Activated naive CD4-positive, alpha-beta T cell treated with anti-CD3 and anti-CD28 coated beads for 36 hours (primary cell): ENCODE measurements at regions not wholly inside any gene's neighbourhood (a gene's known extent, or its start where the extent isn't known, plus 50 kb on each side); places are given as distances from the start of the nearest gene placed in this dataset.
"Not testable (repeated sequence)": the region's sequence is repeated elsewhere in the genome, so short reads cannot be mapped to it uniquely, and the experiment has no call there.

Experiments
- CTCF ChIA-PET: fragments of 350-600 bp; sonication (Branson Sonifier 250); formaldehyde crosslinking; loops from one replicate; lab custom pipeline; 2021; ENCODE audit warnings: antibody characterized with exemption; lab: Charles Lee
- DNase-seq: peaks from one replicate; pipeline ENCODE4 v3.0.0-alpha.2; 2020
- H3K27ac Mint-ChIP-seq: one replicate; pipeline ENCODE4 v1.8.0; 2021; ENCODE audit warnings: mild to moderate bottlenecking, mixed read lengths
- H3K27me3 Mint-ChIP-seq: one replicate; pipeline ENCODE4 v1.8.0; 2021; ENCODE audit warnings: low read depth, mixed read lengths
- H3K36me3 Mint-ChIP-seq: one replicate; pipeline ENCODE4 v1.8.0; 2021; ENCODE audit warnings: low read depth, mixed read lengths
- H3K4me1 Mint-ChIP-seq: one replicate; pipeline ENCODE4 v1.8.0; 2021; ENCODE audit warnings: low read depth, mixed read lengths
- H3K4me3 Mint-ChIP-seq: one replicate; pipeline ENCODE4 v1.8.0; 2021; ENCODE audit warnings: mild to moderate bottlenecking, moderate library complexity, mixed read lengths
- H3K9me3 Mint-ChIP-seq: one replicate; pipeline ENCODE4 v1.8.0; 2021; ENCODE audit warnings: mixed read lengths
- intact Hi-C: fragments of 100-400 bp; cut with micrococcal nuclease; formaldehyde crosslinking; loops from one replicate; pipeline ENCODE4 v1.15.1; 2023

- Mint-ChIP-seq H3K9me3 (no peaks in the 10 kb centered on the region), H3K27me3 (peaks cover 18% of the 10 kb centered on the region), H3K27ac (no peak overlapping the region), H3K4me3 (no peak overlapping the region), H3K4me1 (no peaks in the 10 kb centered on the region), H3K36me3 (no peaks in the 10 kb centered on the region)
- DNase-seq = no peak
- CTCF ChIA-PET = interaction anchor here (0.5 kb wide), 1 partner anchor 562 kb away, joined by 5 read pairs; no protein-coding TSS in a partner anchor
- intact Hi-C loops = no loop called here
Observed at GRCh38 chr20:51277961-51278360, 255.1 kb upstream of the KCNG1 start.

- Mint-ChIP-seq H3K9me3 (peaks cover 1% of the 10 kb centered on the region), H3K4me3 (no peak overlapping the region), H3K4me1 (no peaks in the 10 kb centered on the region), H3K27ac (no peak overlapping the region), H3K36me3 (no peaks in the 10 kb centered on the region), H3K27me3 (peaks cover 20% of the 10 kb centered on the region)
- intact Hi-C loops = no loop called here
- CTCF ChIA-PET = no interaction called here
- DNase-seq = no peak
Observed at GRCh38 chr20:51276296-51276695, 253.4 kb upstream of the KCNG1 start.

GRCh38 chr20:51275826-51276225, 252.9 kb upstream of the KCNG1 start:
- H3K4me1 Mint-ChIP-seq = no peaks in the 10 kb centered on the region
- H3K27me3 Mint-ChIP-seq = peaks cover 22% of the 10 kb centered on the region
- CTCF ChIA-PET = no interaction called here
- no peak for DNase-seq
- H3K4me3 Mint-ChIP-seq = no peak overlapping the region
- no peak overlapping the region for H3K27ac Mint-ChIP-seq
- H3K36me3 Mint-ChIP-seq = no peaks in the 10 kb centered on the region
- peaks cover 1% of the 10 kb centered on the region for H3K9me3 Mint-ChIP-seq
- intact Hi-C loops = no loop called here

GRCh38 chr20:51275181-51275580, 252.3 kb upstream of the KCNG1 start:
- DNase-seq = no peak
- H3K27me3 Mint-ChIP-seq = peaks cover 22% of the 10 kb centered on the region
- H3K36me3 Mint-ChIP-seq = no peaks in the 10 kb centered on the region
- H3K4me1 Mint-ChIP-seq = no peaks in the 10 kb centered on the region
- H3K9me3 Mint-ChIP-seq = peaks cover 5% of the 10 kb centered on the region
- no peak overlapping the region for H3K27ac Mint-ChIP-seq
- intact Hi-C loops = no loop called here
- H3K4me3 Mint-ChIP-seq = no peak overlapping the region
- CTCF ChIA-PET = no interaction called here

GRCh38 chr20:51272401-51272800, 249.5 kb upstream of the KCNG1 start:
- H3K27me3 Mint-ChIP-seq = peaks cover 21% of the 10 kb centered on the region
- no peak overlapping the region for H3K27ac Mint-ChIP-seq
- no peaks in the 10 kb centered on the region for H3K36me3 Mint-ChIP-seq
- CTCF ChIA-PET = interaction anchor here (1.3 to 2.3 kb wide), 2 partner anchors 35 to 285 kb away, joined by 5 to 7 read pairs; no protein-coding TSS in a partner anchor
- intact Hi-C loops = no loop called here
- DNase-seq = no peak
- no peaks in the 10 kb centered on the region for H3K4me1 Mint-ChIP-seq
- no peak overlapping the region for H3K4me3 Mint-ChIP-seq
- peaks cover 8% of the 10 kb centered on the region for H3K9me3 Mint-ChIP-seq

- DNase-seq = no peak
- intact Hi-C loops = no loop called here
- no peak overlapping the region for H3K27ac Mint-ChIP-seq
- no peaks in the 10 kb centered on the region for H3K4me1 Mint-ChIP-seq
- H3K27me3 Mint-ChIP-seq = peaks cover 21% of the 10 kb centered on the region
- H3K9me3 Mint-ChIP-seq = peaks cover 8% of the 10 kb centered on the region
- no peaks in the 10 kb centered on the region for H3K36me3 Mint-ChIP-seq
- H3K4me3 Mint-ChIP-seq = no peak overlapping the region
- CTCF ChIA-PET = interaction anchor here (1.2 to 2.3 kb wide), 3 partner anchors 36 to 291 kb away, joined by 4 to 7 read pairs (median 5); no protein-coding TSS in a partner anchor
Observed at GRCh38 chr20:51271931-51272330, 249.0 kb upstream of the KCNG1 start.

GRCh38 chr20:51271289-51271688, 248.4 kb upstream of the KCNG1 start:
- DNase-seq, H3K27ac Mint-ChIP-seq, intact Hi-C loops, H3K9me3 Mint-ChIP-seq, H3K4me1 Mint-ChIP-seq, H3K4me3 Mint-ChIP-seq, H3K36me3 Mint-ChIP-seq: not testable (repeated sequence)
- CTCF ChIA-PET = interaction anchor here (1.2 kb wide), 1 partner anchor 290 kb away, joined by 4 read pairs; no protein-coding TSS in a partner anchor
- H3K27me3 Mint-ChIP-seq = peaks cover 15% of the 10 kb centered on the region

GRCh38 chr20:51269671-51270070, 246.8 kb upstream of the KCNG1 start:
- Mint-ChIP-seq H3K27me3 (peaks cover 8% of the 10 kb centered on the region), H3K9me3 (peaks cover 10% of the 10 kb centered on the region), H3K27ac (no peak overlapping the region), H3K4me3 (no peak overlapping the region), H3K36me3 (no peaks in the 10 kb centered on the region), H3K4me1 (no peaks in the 10 kb centered on the region)
- no peak for DNase-seq
- intact Hi-C loops = no loop called here
- CTCF ChIA-PET = no interaction called here

GRCh38 chr20:51267679-51268078, 244.8 kb upstream of the KCNG1 start:
- peaks cover 10% of the 10 kb centered on the region for H3K9me3 Mint-ChIP-seq
- no peaks in the 10 kb centered on the region for H3K4me1 Mint-ChIP-seq
- no peak for DNase-seq
- CTCF ChIA-PET = interaction anchor here (1.0 kb wide), 1 partner anchor 40 kb away, joined by 3 read pairs; no protein-coding TSS in a partner anchor
- no peak overlapping the region for H3K4me3 Mint-ChIP-seq
- no peak overlapping the region for H3K27ac Mint-ChIP-seq
- intact Hi-C loops = no loop called here
- H3K27me3 Mint-ChIP-seq = peaks cover 5% of the 10 kb centered on the region
- no peaks in the 10 kb centered on the region for H3K36me3 Mint-ChIP-seq

- CTCF ChIA-PET = interaction anchor here (1.0 to 1.3 kb wide), 2 partner anchors 40 to 279 kb away, joined by 3 to 5 read pairs; no protein-coding TSS in a partner anchor
- H3K27ac Mint-ChIP-seq = no peak overlapping the region
- H3K36me3 Mint-ChIP-seq = no peaks in the 10 kb centered on the region
- DNase-seq = no peak
- H3K9me3 Mint-ChIP-seq = peaks cover 9% of the 10 kb centered on the region
- peaks cover 4% of the 10 kb centered on the region for H3K27me3 Mint-ChIP-seq
- H3K4me1 Mint-ChIP-seq = no peaks in the 10 kb centered on the region
- H3K4me3 Mint-ChIP-seq = no peak overlapping the region
- intact Hi-C loops = no loop called here
Observed at GRCh38 chr20:51266353-51266752, 243.4 kb upstream of the KCNG1 start.

- Mint-ChIP-seq H3K27ac (no peak overlapping the region), H3K4me1 (no peaks in the 10 kb centered on the region), H3K9me3 (peaks cover 6% of the 10 kb centered on the region), H3K4me3 (no peak overlapping the region), H3K36me3 (no peaks in the 10 kb centered on the region), H3K27me3 (peaks cover 2% of the 10 kb centered on the region)
- no peak for DNase-seq
- CTCF ChIA-PET = interaction anchor here (1.0 kb wide), 1 partner anchor 278 kb away, joined by 5 read pairs; no protein-coding TSS in a partner anchor
- intact Hi-C loops = no loop called here
Observed at GRCh38 chr20:51265361-51265760, 242.5 kb upstream of the KCNG1 start.

- CTCF ChIA-PET = no interaction called here
Observed at GRCh38 chr20:51262240-51262639, 239.3 kb upstream of the KCNG1 start.

GRCh38 chr20:51259455-51259854, 236.5 kb upstream of the KCNG1 start:
- CTCF ChIA-PET = no interaction called here
- no peak for DNase-seq
- no peak overlapping the region for H3K27ac Mint-ChIP-seq
- no peaks in the 10 kb centered on the region for H3K9me3 Mint-ChIP-seq
- H3K4me3 Mint-ChIP-seq = no peak overlapping the region
- no peaks in the 10 kb centered on the region for H3K36me3 Mint-ChIP-seq
- no peaks in the 10 kb centered on the region for H3K4me1 Mint-ChIP-seq
- peaks cover 11% of the 10 kb centered on the region for H3K27me3 Mint-ChIP-seq
- intact Hi-C loops = no loop called here

More at GRCh38 chr20:51262240-51262639, 239.3 kb upstream of the KCNG1 start:
- peaks cover 2% of the 10 kb centered on the region for H3K9me3 Mint-ChIP-seq
- no peaks in the 10 kb centered on the region for H3K36me3 Mint-ChIP-seq
- H3K4me1 Mint-ChIP-seq = no peaks in the 10 kb centered on the region
- peaks cover 8% of the 10 kb centered on the region for H3K27me3 Mint-ChIP-seq
- H3K27ac Mint-ChIP-seq = no peak overlapping the region
- no peak for DNase-seq
- intact Hi-C loops = no loop called here
- no peak overlapping the region for H3K4me3 Mint-ChIP-seq
